OCI-LY3 (cell line): ENCODE measurements at regions not wholly inside any gene's neighbourhood (a gene's known extent, or its start where the extent isn't known, plus 50 kb on each side); places are given as distances from the start of the nearest gene placed in this dataset.

ENCODE experiments used
- H2AFZ ChIP-seq: fragments of 200-600, 300-600 bp; shearing (Covaris generic); 2 replicates; pipeline ENCODE4 v1.6.0; 2014; ENCODE audit warnings: antibody characterized with exemption, low read depth, low read length
- H3K27ac ChIP-seq: fragments of 200-600, 300-600 bp; sonication (generic); 2 replicates; pipeline ENCODE4 v1.5.1; 2014; ENCODE audit warnings: mild to moderate bottlenecking, low read length, moderate library complexity, mixed read lengths
- H3K27me3 ChIP-seq: fragments of 200-600, 300-600 bp; sonication (generic); 2 replicates; pipeline ENCODE4 v1.6.1; 2014; ENCODE audit warnings: low read depth, low read length, mixed read lengths
- H3K36me3 ChIP-seq: fragments of 200-600, 300-600 bp; sonication (generic); replicated peaks from 2 replicates; pipeline ENCODE3; 2014; ENCODE audit warnings: low read depth, low read length, mixed read lengths
- H3K4me1 ChIP-seq: fragments of 300-600, 200-600 bp; sonication (generic); 2 replicates; pipeline ENCODE4 v1.6.1; 2014; ENCODE audit warnings: low read length, mixed read lengths
- H3K4me2 ChIP-seq: fragments of 200-600, 300-600 bp; sonication (generic); 2 replicates; pipeline ENCODE4 v1.6.1; 2014; ENCODE audit warnings: low read length, mixed read lengths
- H3K4me3 ChIP-seq: fragments of 300-600, 200-600 bp; sonication (generic); 2 replicates; pipeline ENCODE4 v1.5.1; 2014; ENCODE audit warnings: antibody characterized with exemption, mild to moderate bottlenecking, low read length, moderate library complexity
- H3K79me2 ChIP-seq: fragments of 300-600, 200-600 bp; shearing (Covaris generic); 2 replicates; pipeline ENCODE4 v1.6.1; 2014; ENCODE audit warnings: mild to moderate bottlenecking, low read length, mixed read lengths
- H3K9ac ChIP-seq: fragments of 300-600, 200-600 bp; shearing (Covaris generic); 2 replicates; pipeline ENCODE4 v1.6.0; 2014; ENCODE audit warnings: mild to moderate bottlenecking, low read length, moderate library complexity
- H3K9me3 ChIP-seq: fragments of 200-600, 300-600 bp; shearing (Covaris generic); 2 replicates; pipeline ENCODE4 v1.6.1; 2014; ENCODE audit warnings: low read length, mixed read lengths; ENCODE audit not compliant: insufficient read depth
- H4K20me1 ChIP-seq: fragments of 200-600, 300-600 bp; sonication (generic); 2 replicates; pipeline ENCODE4 v1.6.1; 2016; ENCODE audit warnings: low read length, mixed read lengths; ENCODE audit not compliant: insufficient read depth
- EZH2phosphoT487 ChIP-seq: fragments of 200-600 bp; shearing (Covaris generic); IDR thresholded peaks from 2 replicates; pipeline ENCODE4 v1.6.1; 2018; ENCODE audit warnings: antibody characterized with exemption, mixed run types, low read depth
- TF ChIP-seq, protein P1 (sequence below): fragments of 200-600, 300-600 bp; sonication (generic); IDR thresholded peaks from 2 replicates; pipeline ENCODE4 v1.5.1; 2014; ENCODE audit warnings: antibody characterized with exemption, low read length, low read depth

DNA sequence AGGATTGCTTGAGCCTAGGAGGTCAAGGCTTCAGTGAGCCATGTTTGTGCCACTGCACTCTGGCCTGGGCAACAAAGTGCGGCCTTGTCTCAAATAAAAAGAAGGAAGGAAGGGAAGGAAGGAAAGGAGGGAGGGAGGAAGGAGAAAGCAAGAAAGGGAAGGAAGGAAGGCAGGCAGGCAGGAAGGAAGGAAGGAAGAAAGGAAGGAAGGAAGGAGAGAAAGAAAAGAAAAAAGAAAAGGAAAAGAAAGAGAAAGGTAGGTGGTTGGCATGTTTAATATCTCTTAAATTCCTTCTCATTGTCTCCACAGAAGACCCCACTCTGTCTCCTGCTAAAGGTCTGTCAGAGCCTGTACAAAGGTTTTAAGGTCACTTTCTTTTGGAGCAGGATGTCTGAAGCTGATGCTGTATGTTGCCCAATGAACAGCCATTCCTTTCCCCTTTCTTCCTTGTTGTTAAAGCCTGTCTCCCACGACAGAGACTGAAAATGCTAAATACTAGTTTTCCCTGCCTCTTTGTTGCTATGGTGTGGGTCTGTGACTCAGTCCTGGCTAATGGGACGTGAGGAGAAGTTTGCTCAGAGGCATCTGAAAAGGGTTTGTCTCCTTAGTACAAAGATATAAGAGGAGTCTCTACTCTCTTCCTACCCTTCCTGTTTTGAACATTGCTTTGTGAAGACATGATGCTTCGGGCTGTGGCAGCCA lies 213.3 kb downstream of the PCSK1 start:
- H3K27me3 ChIP-seq, result no peaks in the 10 kb centered on the region
- no peaks in the 10 kb centered on the region for H4K20me1 ChIP-seq
- H3K27ac ChIP-seq, result peak overlapping the region; percentile 67
- H3K79me2 ChIP-seq, result no peaks in the 10 kb centered on the region
- no peaks in the 10 kb centered on the region for H3K9me3 ChIP-seq
- H3K9ac ChIP-seq, result no peak overlapping the region
- H2AFZ ChIP-seq, result no peak overlapping the region
- no peaks in the 10 kb centered on the region for H3K36me3 ChIP-seq
- peaks cover 38% of the 10 kb centered on the region for H3K4me1 ChIP-seq
- H3K4me3 ChIP-seq, result no peak overlapping the region
- TF ChIP-seq EZH2phosphoT487, result no peak
- TF ChIP-seq, protein P1, sequence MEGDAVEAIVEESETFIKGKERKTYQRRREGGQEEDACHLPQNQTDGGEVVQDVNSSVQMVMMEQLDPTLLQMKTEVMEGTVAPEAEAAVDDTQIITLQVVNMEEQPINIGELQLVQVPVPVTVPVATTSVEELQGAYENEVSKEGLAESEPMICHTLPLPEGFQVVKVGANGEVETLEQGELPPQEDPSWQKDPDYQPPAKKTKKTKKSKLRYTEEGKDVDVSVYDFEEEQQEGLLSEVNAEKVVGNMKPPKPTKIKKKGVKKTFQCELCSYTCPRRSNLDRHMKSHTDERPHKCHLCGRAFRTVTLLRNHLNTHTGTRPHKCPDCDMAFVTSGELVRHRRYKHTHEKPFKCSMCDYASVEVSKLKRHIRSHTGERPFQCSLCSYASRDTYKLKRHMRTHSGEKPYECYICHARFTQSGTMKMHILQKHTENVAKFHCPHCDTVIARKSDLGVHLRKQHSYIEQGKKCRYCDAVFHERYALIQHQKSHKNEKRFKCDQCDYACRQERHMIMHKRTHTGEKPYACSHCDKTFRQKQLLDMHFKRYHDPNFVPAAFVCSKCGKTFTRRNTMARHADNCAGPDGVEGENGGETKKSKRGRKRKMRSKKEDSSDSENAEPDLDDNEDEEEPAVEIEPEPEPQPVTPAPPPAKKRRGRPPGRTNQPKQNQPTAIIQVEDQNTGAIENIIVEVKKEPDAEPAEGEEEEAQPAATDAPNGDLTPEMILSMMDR, result no peak
- H3K4me2 ChIP-seq, result peak overlapping the region; percentile 35

DNA sequence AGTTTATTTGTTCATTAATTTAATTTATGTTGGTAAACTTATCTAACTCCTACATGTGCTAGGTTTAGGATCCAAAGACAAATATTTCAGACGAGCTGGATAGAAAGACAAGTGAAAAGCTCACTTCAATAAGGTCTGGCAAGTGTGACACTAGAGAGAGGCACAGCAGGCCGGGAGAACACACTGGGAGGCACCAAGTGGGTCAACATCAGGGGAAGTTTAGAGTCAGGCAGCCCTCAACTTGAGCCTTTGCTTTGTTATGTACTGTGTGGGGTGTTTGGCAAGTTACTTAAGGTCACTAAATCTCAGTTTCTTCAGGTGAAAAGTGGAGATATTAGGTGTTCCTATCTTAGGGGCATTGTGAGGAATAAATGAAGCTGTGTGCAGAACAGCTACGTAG lies 214.4 kb downstream of the PCSK1 start:
- Histone ChIP-seq H3K9me3 (no peaks in the 10 kb centered on the region), H3K4me1 (peaks cover 41% of the 10 kb centered on the region), H3K4me2 (no peak overlapping the region), H3K4me3 (no peak overlapping the region), H3K79me2 (no peaks in the 10 kb centered on the region), H3K27ac (no peak overlapping the region), H2AFZ (no peak overlapping the region), H3K36me3 (no peaks in the 10 kb centered on the region), H4K20me1 (no peaks in the 10 kb centered on the region), H3K9ac (no peak overlapping the region), H3K27me3 (no peaks in the 10 kb centered on the region)
- no peak for TF ChIP-seq EZH2phosphoT487
- TF ChIP-seq, protein P1, result no peak

DNA sequence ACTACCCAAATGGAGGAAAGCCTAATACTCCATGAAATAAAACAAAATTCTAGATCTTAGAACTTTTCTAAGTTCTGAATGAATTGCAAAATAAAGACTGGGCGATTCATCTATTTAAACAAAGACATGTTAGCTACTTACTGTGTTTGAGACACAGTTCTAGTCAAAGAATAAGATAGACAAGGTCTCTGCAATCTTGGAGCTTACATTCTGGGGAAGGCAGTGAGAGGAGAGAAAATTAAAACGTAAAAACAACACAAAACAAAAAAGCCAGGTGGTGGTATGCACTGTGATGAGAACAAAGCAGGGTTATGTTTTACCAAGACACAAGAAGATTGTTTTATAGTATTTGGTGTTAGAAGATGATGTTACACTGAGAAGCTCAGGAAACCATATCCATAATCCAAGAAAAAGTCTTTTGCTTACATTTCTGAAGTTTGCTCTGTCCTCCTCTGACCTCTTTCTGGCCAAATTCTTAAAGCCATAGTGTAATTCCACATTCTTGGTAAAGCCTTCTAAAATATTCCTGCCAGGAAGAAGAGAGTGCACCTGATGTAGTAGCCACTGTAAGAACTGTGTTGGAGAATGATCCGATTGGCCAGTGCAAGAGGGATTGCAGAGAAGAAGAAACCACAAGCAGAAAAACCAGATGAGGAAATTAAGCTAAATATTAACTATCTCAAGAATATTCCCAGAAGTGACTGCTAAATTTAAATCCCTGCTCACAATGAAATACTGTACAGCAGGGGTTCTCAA lies 218.4 kb downstream of the PCSK1 start:
- no peaks in the 10 kb centered on the region for H3K9me3 ChIP-seq
- H2AFZ ChIP-seq, result no peak overlapping the region
- peak overlapping the region; percentile 38; the same call in 1 of the 2 replicates for H3K4me2 ChIP-seq
- H4K20me1 ChIP-seq, result no peaks in the 10 kb centered on the region
- H3K4me1 ChIP-seq, result peaks cover 21% of the 10 kb centered on the region
- H3K36me3 ChIP-seq, result no peaks in the 10 kb centered on the region
- H3K9ac ChIP-seq, result no peak overlapping the region
- no peak overlapping the region for H3K4me3 ChIP-seq
- TF ChIP-seq, protein P1, result no peak
- no peaks in the 10 kb centered on the region for H3K27me3 ChIP-seq
- H3K79me2 ChIP-seq, result no peaks in the 10 kb centered on the region
- no peak overlapping the region for H3K27ac ChIP-seq

DNA sequence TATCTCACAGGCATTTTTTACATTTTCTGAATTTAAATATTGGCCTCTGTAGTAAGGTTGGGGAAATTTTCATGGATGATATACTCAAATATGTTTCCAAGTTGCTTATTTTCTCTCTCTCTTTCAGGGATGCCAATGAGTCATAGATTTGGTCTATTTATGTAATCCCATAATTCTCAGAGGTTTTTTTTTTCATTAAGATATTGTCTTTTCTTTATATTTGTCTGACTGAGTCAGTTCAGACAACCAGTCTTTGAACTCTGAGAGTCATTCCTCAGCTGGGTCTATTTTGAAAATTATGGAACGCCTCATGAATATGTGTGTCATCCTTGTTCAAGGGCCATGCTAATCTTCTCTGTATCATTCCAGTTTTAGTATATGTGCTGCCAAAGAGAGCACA lies 223.2 kb downstream of the PCSK1 start:
- no peak overlapping the region for H3K4me3 ChIP-seq
- no peak overlapping the region for H3K4me2 ChIP-seq
- H2AFZ ChIP-seq, result no peak overlapping the region
- H3K9me3 ChIP-seq, result no peaks in the 10 kb centered on the region
- H3K9ac ChIP-seq, result no peak overlapping the region
- no peaks in the 10 kb centered on the region for H4K20me1 ChIP-seq
- TF ChIP-seq, protein P1, result no peak
- no peak for TF ChIP-seq EZH2phosphoT487
- H3K27me3 ChIP-seq, result no peaks in the 10 kb centered on the region
- H3K79me2 ChIP-seq, result no peaks in the 10 kb centered on the region
- no peaks in the 10 kb centered on the region for H3K36me3 ChIP-seq
- peaks cover 4% of the 10 kb centered on the region for H3K4me1 ChIP-seq
- H3K27ac ChIP-seq, result no peak overlapping the region
